HG03175 (cell line): ENCODE measurements at regions not wholly inside any gene's neighbourhood (a gene's known extent, or its start where the extent isn't known, plus 50 kb on each side); places are given as distances from the start of the nearest gene placed in this dataset.

ENCODE experiments used
- ATAC-seq: cut with Tn5 transposase; IDR thresholded peaks from one replicate; pipeline ENCODE4 v1.9.1; 2021; ENCODE audit warnings: mild to moderate bottlenecking, moderate library complexity; ENCODE audit not compliant: unreplicated experiment

- no peak for ATAC-seq
These were observed 186.5 kb upstream of the TNRC6C start for GRCh38 chr17:77771998-77772397.

- no peak for ATAC-seq
These were observed 186.0 kb upstream of the TNRC6C start for GRCh38 chr17:77772461-77772897.

GRCh38 chr17:77772899-77773358 lies 185.6 kb upstream of the TNRC6C start:
- no peak for ATAC-seq

- no peak for ATAC-seq
These were observed 184.3 kb upstream of the TNRC6C start for GRCh38 chr17:77774182-77774581.

- no peak for ATAC-seq
These were observed 179.6 kb upstream of the TNRC6C start for GRCh38 chr17:77778636-77779489.

- ATAC-seq: no peak
These were observed 178.6 kb upstream of the TNRC6C start for GRCh38 chr17:77779711-77780539.

GRCh38 chr17:77781536-77781935 lies 177.0 kb upstream of the TNRC6C start:
- ATAC-seq: no peak

GRCh38 chr17:77782201-77782600 lies 176.3 kb upstream of the TNRC6C start:
- no peak for ATAC-seq

GRCh38 chr17:77782611-77783010 lies 175.9 kb upstream of the TNRC6C start:
- ATAC-seq: no peak

- peak; percentile 46 for ATAC-seq
These were observed 174.3 kb upstream of the TNRC6C start for GRCh38 chr17:77783991-77784820.

GRCh38 chr17:77785312-77785905 lies 173.1 kb upstream of the TNRC6C start:
- ATAC-seq: no peak

GRCh38 chr17:77786090-77786489 lies 172.4 kb upstream of the TNRC6C start:
- ATAC-seq: no peak

GRCh38 chr17:77786740-77787505 lies 171.6 kb upstream of the TNRC6C start:
- ATAC-seq: no peak

- no peak for ATAC-seq
These were observed 168.2 kb upstream of the TNRC6C start for GRCh38 chr17:77790143-77790829.

GRCh38 chr17:77792626-77793025 lies 165.9 kb upstream of the TNRC6C start:
- no peak for ATAC-seq

GRCh38 chr17:77793146-77793970 lies 165.1 kb upstream of the TNRC6C start:
- no peak for ATAC-seq

- ATAC-seq: no peak
These were observed 164.6 kb upstream of the TNRC6C start for GRCh38 chr17:77793971-77794235.

GRCh38 chr17:77794846-77795245 lies 163.7 kb upstream of the TNRC6C start:
- ATAC-seq: no peak

GRCh38 chr17:77795685-77796084 lies 162.8 kb upstream of the TNRC6C start:
- no peak for ATAC-seq
